C4-2B (cell line): ENCODE measurements at regions not wholly inside any gene's neighbourhood (a gene's known extent, or its start where the extent isn't known, plus 50 kb on each side); places are given as distances from the start of the nearest gene placed in this dataset.

ENCODE experiments used
- ZFX ChIP-seq: fragments of 450-650 bp; IDR thresholded peaks from 2 replicates; pipeline ENCODE4 v1.6.1; 2017
- TF ChIP-seq, protein P1 (sequence below): fragments of 450-650 bp; conservative IDR thresholded peaks from 2 replicates; pipeline ENCODE4 v1.5.1; 2017; ENCODE audit warnings: mild to moderate bottlenecking

GRCh38 chr1:188397521-188397920, 1568.8 kb downstream of the PLA2G4A start:
- TF ChIP-seq, protein P1, sequence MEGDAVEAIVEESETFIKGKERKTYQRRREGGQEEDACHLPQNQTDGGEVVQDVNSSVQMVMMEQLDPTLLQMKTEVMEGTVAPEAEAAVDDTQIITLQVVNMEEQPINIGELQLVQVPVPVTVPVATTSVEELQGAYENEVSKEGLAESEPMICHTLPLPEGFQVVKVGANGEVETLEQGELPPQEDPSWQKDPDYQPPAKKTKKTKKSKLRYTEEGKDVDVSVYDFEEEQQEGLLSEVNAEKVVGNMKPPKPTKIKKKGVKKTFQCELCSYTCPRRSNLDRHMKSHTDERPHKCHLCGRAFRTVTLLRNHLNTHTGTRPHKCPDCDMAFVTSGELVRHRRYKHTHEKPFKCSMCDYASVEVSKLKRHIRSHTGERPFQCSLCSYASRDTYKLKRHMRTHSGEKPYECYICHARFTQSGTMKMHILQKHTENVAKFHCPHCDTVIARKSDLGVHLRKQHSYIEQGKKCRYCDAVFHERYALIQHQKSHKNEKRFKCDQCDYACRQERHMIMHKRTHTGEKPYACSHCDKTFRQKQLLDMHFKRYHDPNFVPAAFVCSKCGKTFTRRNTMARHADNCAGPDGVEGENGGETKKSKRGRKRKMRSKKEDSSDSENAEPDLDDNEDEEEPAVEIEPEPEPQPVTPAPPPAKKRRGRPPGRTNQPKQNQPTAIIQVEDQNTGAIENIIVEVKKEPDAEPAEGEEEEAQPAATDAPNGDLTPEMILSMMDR: no peak
- no peak for TF ChIP-seq ZFX
